Suppressor macrophage treated with lipopolysaccharide for 1 hour (primary cell): ENCODE measurements at regions not wholly inside any gene's neighbourhood (a gene's known extent, or its start where the extent isn't known, plus 50 kb on each side); places are given as distances from the start of the nearest gene placed in this dataset.
A peak's percentile ranks its signal among the peaks of the same experiment; 100 is the strongest.
"Not testable (repeated sequence)": the region's sequence is repeated elsewhere in the genome, so short reads cannot be mapped to it uniquely, and the experiment has no call there.

Experiments
- DNase-seq, 3 donors: peaks; one replicate each; pipeline ENCODE4 v3.0.0-alpha.2; 2020 to 2022

DNA sequence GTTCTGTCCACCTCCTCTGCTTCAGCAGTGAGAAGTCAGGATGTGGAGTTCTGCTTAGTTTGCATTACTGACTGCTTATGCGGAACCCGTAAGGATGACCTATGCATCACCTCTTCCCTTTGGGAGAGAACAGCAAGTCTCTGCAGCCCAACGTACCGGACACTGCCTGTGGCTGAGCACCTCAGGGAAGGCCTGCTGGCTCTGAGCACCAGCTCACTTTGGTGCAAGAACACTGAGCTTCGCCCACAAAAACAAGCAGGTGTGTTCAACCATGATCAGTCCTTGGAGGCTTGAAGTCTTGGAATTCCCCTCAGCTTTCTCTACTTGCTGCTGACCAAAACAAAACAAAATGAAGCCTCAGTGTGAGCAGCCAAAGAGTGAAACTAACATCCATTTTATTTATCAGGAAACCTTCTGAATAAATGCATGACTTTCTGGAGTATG, 52.7 kb upstream of the NCK2 start:
- no peak for DNase-seq

- no peak for DNase-seq
Observed at GRCh38 chr2:105690566-105690965, 54.1 kb upstream of the NCK2 start.

DNA sequence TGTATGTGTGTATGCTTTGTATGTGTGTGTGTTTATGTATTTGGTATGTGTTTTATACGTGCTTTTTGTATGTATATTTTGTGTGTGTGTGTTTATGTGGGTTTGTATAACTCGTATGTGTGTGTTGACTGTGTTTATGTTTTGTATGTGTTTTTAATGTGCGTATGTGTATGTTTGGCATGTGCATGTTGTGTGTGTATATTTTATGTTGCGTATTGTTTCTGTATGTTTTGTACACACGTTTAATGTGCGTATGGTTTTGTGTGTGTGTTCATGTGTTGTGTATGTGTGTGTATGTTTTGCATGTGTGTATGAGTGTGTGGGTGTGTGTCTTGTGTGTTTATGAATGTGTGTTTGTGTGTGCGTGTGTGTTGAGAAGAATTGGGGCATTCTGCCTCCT, 55.2 kb upstream of the NCK2 start:
- no peak for DNase-seq

DNA sequence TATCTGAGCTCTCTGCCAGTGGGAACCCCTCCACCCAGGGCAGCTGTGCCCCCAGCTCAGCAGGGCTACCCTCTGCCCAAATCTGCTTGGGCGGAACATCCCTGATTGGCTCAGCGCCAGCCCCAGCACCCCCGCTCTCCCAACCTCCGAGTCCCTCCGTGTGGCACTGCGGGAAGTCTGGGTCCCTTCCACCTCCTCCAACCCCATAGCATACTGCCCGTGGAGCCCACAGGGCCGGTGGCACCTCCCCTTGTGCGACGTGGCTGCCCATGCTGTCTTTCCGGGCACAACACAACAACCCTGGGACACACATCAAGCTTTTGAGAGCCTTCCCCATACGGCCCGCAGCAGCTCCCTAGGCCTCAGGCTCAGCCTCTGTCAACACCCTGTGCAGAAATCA, 55.8 kb upstream of the NCK2 start:
- DNase-seq, result no peak

GRCh38 chr2:105686588-105686987, 58.1 kb upstream of the NCK2 start:
- no peak for DNase-seq

DNA sequence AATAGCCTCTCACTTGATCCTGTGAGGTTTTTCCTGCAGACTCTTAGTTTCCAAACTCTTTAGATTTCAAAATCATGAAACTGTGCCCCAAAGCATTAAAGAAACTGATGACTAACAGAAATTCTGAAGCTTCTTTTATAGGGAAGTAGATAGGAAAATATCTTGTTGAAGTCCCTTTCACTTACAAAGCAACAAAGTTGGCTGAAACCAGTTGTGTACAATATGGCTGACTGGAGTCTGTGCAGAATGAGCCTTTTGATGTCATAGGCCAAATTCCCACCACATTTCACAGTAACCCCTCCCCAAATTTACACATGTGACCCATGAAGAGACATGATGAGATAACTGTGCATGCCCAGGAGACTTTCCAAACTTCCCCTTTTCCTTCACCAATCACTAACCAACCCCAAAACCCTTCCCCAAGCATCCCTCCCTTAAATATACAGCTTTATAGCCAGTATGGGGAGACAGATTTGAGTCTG, 61.7 kb upstream of the NCK2 start:
- peak; percentile 55 to 78 (median 68) for DNase-seq

DNA sequence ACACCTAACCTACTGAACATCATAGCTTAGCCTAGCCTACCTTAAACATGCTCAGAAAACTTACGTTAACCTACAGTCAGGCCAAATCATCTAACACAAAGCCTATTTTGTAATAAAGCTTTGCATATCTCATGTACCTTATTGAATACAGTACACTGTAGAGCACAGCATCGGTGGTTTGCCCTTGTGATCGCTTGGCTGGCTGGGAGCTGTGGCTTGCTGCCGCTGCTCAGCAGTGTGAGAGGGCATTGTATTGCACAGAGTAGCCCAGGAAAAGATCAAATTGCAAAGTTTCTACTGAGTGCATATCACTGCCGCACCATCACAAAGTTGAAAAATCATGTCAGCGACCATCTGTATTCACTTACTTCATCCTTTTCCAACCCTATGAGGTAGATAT, 62.3 kb upstream of the NCK2 start:
- DNase-seq, result no peak

DNA sequence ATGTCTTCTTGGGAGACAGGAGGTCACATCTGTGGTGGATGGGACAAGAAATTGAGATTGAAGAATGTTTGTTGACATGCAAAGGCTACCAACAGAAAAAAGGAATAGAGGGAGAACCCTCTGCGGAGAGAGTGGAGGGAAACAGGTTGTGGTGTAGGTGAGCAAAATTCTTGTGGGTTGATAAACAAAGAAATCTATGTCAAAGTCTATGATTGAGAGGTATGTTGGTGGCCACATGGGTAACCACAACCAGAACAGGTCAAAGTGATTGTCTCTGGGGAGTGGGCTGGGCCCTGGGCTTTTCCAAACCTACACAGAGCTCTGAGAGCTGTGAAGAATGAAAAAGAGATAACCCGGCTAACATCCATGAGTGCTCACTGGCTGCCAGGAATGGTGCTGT, 62.8 kb upstream of the NCK2 start:
- DNase-seq, result no peak

GRCh38 chr2:105680357-105680756, 64.4 kb upstream of the NCK2 start:
- no peak for DNase-seq

DNA sequence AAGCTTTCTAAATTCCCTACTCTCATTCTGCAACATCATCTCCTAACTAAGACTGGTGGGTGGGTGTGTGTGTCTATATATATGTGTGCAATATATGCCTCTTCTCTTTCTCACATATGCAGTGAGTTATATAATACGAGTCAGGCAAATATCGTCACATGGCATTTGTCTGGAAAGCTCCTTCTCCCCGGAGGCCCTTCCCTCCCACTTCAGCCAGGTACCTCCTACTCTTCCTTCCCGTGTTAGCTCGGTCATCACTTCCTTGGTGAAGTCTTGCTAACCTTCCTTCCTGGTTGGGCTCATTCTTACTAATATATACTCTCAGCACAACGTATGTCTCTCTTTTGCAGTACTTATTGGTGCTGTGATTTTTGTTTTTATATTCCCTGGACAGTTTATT, 66.4 kb upstream of the NCK2 start:
- no peak for DNase-seq

DNA sequence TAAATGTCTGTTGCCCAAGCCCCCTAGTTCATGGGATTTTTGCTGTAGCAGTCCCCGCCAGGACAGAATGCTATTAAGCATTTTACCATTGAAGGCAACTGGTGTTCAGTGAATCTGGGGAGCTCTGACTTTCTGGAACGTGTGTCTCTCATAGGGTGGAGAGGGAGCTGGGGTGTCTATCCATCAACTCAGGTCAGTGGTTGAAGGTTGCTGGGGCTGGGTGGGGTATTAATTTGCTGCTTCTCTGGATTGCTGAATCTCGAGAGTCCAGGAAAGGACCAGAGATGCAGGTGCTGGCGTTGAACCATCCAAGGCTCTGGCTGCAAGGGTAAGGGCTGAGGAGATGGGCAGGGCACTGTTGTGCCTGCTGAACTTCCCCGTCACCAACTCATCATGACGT, 66.8 kb upstream of the NCK2 start:
- no peak for DNase-seq

DNA sequence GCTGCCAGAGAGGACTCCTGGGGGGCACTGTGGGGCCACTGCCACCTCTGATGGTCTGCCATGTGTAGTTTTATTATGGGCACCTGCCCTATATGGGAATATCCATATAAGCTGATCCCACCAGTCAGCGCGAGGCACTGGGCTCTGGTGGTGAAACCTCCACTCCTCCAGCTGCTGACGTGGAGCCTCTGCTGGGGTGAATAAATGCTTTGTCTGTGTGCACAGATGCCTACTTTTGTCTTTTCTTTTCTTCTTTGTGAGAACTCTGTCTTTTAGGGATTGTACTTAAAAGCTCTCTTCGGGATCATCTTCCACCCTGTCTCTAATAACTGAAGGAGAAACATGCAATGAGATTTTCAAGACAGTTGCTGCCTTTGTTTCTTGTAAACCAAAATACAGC, 68.9 kb upstream of the NCK2 start:
- no peak for DNase-seq

DNA sequence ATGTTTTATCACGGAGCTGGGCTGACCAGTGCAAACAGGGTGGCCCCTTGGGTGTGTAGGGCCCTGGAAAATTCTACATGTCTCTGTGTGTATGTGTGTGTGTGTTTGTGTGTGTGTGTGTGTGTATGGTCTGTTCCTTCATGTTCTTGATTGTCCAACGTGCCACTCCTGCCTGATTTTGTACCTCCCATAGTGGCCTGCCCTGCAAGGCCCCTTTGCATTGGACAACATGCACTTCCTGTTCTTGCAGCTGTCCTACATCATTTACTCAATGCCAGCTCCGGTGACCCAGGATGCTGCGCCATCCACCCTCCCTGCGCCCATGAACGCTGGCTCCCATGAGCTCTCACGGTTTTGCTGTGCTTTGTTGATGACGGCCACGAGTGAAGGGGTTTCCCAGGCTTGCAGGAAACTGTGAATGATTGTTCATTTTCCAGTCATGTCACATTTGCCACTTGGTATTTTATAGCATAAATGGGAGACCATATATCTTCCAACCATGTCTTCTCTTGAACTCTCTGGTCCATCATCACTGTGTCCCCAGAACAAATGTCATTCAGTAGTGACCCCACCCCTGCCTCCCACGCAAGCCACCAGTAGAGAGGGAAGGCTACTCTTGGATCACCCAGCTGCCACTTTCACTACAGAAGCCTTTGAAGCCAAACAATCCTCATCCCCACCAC, 69.7 kb upstream of the NCK2 start:
- no peak for DNase-seq

DNA sequence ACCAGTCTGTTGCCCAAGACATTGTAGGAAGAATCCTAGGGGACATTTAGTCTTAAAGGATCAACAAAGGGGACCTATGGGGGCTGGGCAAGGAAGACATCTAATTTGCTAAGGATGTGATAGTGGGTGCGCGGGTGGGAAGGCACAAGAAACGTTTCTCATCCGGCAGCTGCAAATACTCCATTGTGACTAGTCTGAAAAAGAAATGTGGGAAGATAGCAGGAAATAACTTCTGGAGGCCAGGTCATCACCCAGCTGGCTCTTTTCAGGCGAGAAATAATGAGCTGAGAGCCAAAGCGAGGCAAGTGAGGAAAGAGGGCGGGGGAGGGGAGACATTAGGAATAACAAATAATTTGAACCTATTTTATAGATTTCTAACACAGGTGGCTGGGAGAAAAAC, 70.3 kb upstream of the NCK2 start:
- DNase-seq, result no peak

- no peak for DNase-seq
Observed at GRCh38 chr2:105671156-105671555, 73.6 kb upstream of the NCK2 start.

DNA sequence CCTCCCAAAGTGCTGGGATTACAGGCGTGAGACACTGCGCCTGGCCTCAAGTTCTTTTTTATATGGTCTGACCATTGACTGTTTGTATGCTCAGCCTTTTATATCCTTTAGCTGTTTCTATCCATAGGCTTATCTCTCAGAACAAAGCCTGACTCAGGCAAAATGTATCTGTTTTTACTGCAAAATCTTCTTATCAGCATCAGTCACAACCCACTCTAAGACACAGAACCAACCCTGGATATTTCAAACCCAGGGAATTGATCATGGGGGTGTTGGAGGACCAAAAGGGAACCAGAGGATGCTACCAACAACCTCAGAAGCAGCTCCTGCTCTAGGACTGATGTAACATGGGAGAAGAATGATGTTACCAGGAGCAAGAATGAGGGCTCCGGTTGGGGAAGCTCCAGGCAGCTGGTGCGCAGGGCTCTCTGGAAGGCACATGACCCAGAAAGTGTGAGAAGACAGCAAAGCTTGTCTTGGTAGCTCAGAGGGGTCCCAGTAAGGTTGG, 75.3 kb upstream of the NCK2 start:
- DNase-seq, result no peak

DNA sequence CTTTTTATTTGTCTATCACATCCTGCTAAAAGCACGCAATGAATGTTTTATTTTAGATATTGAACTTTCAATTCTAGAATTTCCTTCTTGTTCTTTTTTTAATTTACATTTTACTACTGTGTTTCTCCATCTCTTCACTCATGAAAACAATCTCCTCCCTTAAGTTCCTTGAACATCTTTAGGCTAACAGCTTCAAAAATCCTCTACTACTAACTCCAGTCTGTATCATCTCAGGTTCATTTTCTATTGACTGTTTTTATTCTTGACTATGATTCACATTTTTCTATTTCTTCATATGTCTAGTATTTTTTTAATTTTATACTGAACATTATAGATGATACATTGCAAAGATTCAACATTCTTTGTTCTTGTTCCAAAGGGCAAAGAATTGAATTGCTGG, 79.2 kb upstream of the NCK2 start:
- no peak for DNase-seq

GRCh38 chr2:105660489-105660888, 84.2 kb upstream of the NCK2 start:
- DNase-seq, result no peak

GRCh38 chr2:105655723-105656606, 88.7 kb upstream of the NCK2 start:
- DNase-seq, result not testable (repeated sequence)

GRCh38 chr2:105655244-105655643, 89.5 kb upstream of the NCK2 start:
- DNase-seq, result no peak

- DNase-seq, result no peak
Observed at GRCh38 chr2:105654474-105655004, 90.2 kb upstream of the NCK2 start.

- no peak for DNase-seq
Observed at GRCh38 chr2:105653302-105653701, 91.4 kb upstream of the NCK2 start.

DNA sequence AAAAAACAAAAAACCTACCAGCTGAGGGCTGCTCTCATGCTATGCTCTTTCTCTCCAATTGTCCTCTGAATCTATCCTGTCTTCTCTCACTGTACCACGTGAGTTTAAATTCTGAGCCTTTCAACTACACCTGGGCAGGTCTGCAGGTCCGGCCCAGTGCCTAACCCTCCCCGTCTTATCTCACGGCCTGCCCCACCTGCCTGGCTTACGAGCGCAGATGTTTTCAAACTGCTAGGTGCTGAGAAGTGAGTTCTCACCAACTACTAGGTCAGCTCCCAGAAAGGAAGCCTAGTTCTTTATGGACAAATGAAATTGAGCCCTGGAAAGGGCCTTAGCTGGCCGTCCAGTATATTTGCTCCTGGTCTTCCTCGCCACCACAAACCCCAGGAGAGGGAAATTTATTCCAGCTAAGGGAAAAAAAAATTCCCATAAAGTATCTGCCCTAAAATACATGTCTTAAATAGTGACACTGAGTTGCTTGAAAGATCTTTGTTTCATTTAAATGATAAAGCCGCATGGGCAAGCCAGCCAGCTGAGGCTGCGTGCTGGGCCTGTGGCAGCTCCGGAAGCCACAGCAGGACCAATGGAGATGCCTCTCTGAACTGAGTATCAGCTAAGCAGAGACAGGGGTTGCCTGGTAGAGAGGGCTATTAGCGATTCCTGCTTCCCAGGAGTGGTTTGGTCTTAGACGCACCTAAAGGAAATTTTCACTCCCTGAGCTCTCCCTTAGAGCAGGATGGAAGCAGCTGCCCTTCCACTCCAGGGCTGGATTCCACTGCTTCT, 92.5 kb upstream of the NCK2 start:
- no peak for DNase-seq
